ENCODE measurements at regions not wholly inside any gene's neighbourhood (a gene's known extent, or its start where the extent isn't known, plus 50 kb on each side); places are given as distances from the start of the nearest gene placed in this dataset.

GRCh38 chr10:83625831-83626360 is 513.4 kb upstream of the GHITM start:
- ChIA-PET CTCF (no interaction called here), POLR2A (no interaction called here)
- H3K9me3 Mint-ChIP-seq = peaks cover 5% of the 10 kb centered on the region
- no peak overlapping the region for H3K27ac Mint-ChIP-seq
- no peaks in the 10 kb centered on the region for H3K27me3 Mint-ChIP-seq
- DNase-seq = no peak
- no peaks in the 10 kb centered on the region for H3K36me3 Mint-ChIP-seq (ENCODE audit: low read depth)
- no peaks in the 10 kb centered on the region for H3K4me1 Mint-ChIP-seq
- no peak overlapping the region for H3K4me3 Mint-ChIP-seq

DNA sequence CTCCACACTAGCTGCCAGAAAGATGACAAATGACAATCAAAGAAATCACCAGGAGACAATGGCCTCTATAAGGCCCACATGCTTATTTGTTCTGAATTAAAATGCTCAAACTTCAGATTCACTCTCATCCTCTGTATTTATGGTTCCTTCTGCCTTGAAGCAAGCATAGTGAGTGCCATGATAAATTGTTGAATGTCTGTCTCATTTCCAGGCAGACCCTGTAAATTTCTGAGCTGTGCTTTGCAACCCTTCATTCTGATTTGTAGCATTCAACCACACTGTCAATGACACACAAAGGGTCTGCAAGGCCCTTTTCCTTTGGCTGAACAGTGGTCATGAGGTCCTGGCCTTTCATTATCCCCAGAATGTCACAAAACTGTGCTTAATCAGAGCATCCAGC is 506.6 kb upstream of the GHITM start:
- no peaks in the 10 kb centered on the region for H3K36me3 Mint-ChIP-seq (ENCODE audit: low read depth)
- no peaks in the 10 kb centered on the region for H3K27me3 Mint-ChIP-seq
- no peak overlapping the region for H3K27ac Mint-ChIP-seq
- no peak overlapping the region for H3K4me3 Mint-ChIP-seq
- no peak for DNase-seq
- CTCF ChIA-PET = no interaction called here
- POLR2A ChIA-PET = no interaction called here
- H3K9me3 Mint-ChIP-seq = peaks cover 3% of the 10 kb centered on the region
- H3K4me1 Mint-ChIP-seq = no peaks in the 10 kb centered on the region

DNA sequence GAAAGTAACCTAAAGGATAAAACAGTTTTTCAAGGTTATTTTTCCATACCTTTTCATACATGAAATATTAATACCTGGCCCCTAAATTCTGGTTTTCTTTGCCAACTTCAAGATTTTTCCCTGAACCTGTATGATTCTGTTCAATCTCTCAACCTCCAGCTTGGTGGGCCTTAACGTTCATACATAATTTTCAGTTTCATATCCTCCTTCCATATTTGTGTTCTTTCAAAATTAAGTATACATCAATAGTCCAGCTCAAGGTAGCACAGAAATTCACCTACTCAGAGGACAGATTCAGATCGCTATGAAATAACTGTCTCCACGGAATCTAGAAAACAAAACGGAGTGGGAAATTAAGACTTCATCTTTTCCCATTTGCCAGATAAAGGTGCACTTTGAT is 505.8 kb upstream of the GHITM start:
- ChIA-PET POLR2A (no interaction called here), CTCF (no interaction called here)
- DNase-seq = no peak
- no peaks in the 10 kb centered on the region for H3K36me3 Mint-ChIP-seq (ENCODE audit: low read depth)
- H3K4me3 Mint-ChIP-seq = no peak overlapping the region
- H3K9me3 Mint-ChIP-seq = peaks cover 3% of the 10 kb centered on the region
- H3K27me3 Mint-ChIP-seq = no peaks in the 10 kb centered on the region
- no peak overlapping the region for H3K27ac Mint-ChIP-seq
- H3K4me1 Mint-ChIP-seq = no peaks in the 10 kb centered on the region

GRCh38 chr10:83636826-83637225 is 502.5 kb upstream of the GHITM start:
- H3K4me3 Mint-ChIP-seq = no peak overlapping the region
- POLR2A ChIA-PET = no interaction called here
- CTCF ChIA-PET = no interaction called here

GRCh38 chr10:83647526-83647925 is 491.8 kb upstream of the GHITM start:
- H3K9me3 Mint-ChIP-seq = no peaks in the 10 kb centered on the region

More at GRCh38 chr10:83636826-83637225, 502.5 kb upstream of the GHITM start:
- Mint-ChIP-seq H3K27ac (no peak overlapping the region), H3K27me3 (no peaks in the 10 kb centered on the region), H3K9me3 (no peaks in the 10 kb centered on the region), H3K36me3 (ENCODE audit: low read depth) (no peaks in the 10 kb centered on the region), H3K4me1 (no peaks in the 10 kb centered on the region)
- no peak for DNase-seq

GRCh38 chr10:83648201-83648600 is 491.1 kb upstream of the GHITM start:
- DNase-seq = no peak
- ChIA-PET POLR2A (no interaction called here), CTCF (no interaction called here)
- Mint-ChIP-seq H3K27ac (no peak overlapping the region), H3K4me3 (no peak overlapping the region), H3K9me3 (no peaks in the 10 kb centered on the region), H3K27me3 (no peaks in the 10 kb centered on the region), H3K36me3 (ENCODE audit: low read depth) (no peaks in the 10 kb centered on the region), H3K4me1 (no peaks in the 10 kb centered on the region)

More at GRCh38 chr10:83647526-83647925, 491.8 kb upstream of the GHITM start:
- no peak for DNase-seq
- Mint-ChIP-seq H3K4me1 (no peaks in the 10 kb centered on the region), H3K4me3 (no peak overlapping the region), H3K27ac (no peak overlapping the region), H3K36me3 (ENCODE audit: low read depth) (no peaks in the 10 kb centered on the region), H3K27me3 (no peaks in the 10 kb centered on the region)
- CTCF ChIA-PET = no interaction called here
- POLR2A ChIA-PET = no interaction called here

- no peak overlapping the region for H3K27ac Mint-ChIP-seq
- no peaks in the 10 kb centered on the region for H3K4me1 Mint-ChIP-seq
- H3K36me3 Mint-ChIP-seq (ENCODE audit: low read depth) = no peaks in the 10 kb centered on the region
- no peak overlapping the region for H3K4me3 Mint-ChIP-seq
- DNase-seq = no peak
- ChIA-PET POLR2A (no interaction called here), CTCF (no interaction called here)
- no peaks in the 10 kb centered on the region for H3K27me3 Mint-ChIP-seq
- H3K9me3 Mint-ChIP-seq = no peaks in the 10 kb centered on the region
Observed at GRCh38 chr10:83649471-83649870, 489.8 kb upstream of the GHITM start.

DNA sequence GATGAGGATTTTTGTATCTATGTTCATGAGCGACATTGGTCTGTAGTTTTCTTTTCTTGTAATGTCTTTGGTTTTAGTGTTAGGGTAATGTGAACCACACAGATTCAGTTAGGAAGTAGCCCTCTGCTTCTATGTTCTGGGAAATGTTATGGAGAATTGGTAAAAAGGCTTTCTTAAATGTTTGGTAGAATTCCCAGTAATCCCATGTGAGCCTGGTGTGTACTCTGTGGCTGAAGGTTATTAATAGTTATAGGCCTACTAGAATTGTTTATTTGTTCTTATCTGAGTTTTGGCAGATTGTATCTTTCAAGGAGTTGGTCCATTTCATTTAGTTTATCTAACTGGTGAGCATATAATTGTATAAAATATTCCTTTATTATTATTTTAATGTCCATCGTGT is 484.6 kb upstream of the GHITM start:
- Mint-ChIP-seq H3K27me3 (no peaks in the 10 kb centered on the region), H3K4me3 (no peak overlapping the region), H3K36me3 (ENCODE audit: low read depth) (no peaks in the 10 kb centered on the region), H3K27ac (no peak overlapping the region), H3K9me3 (no peaks in the 10 kb centered on the region), H3K4me1 (no peaks in the 10 kb centered on the region)
- DNase-seq = no peak
- CTCF ChIA-PET = no interaction called here
- POLR2A ChIA-PET = no interaction called here

DNA sequence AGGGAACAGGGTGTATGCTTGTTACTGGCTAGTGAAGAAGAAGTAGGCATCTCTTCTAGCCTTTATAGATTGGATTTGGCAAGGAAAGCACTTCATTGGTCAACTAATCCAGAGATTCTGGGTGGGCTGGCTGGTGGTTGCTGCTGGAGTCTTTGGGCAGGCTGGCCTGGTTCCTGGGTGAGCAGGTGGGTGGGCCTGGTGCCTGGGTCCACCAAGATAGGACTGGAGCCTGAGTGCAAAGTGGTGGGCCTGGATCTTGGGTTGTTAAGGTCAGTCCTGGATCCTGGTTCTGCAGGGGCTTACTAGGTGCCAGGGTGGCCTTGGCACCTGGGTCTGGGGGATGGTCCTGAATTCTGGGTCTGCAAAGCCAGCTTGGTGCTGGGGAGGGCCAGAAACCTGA is 482.4 kb upstream of the GHITM start:
- Mint-ChIP-seq H3K4me3 (no peak overlapping the region), H3K27me3 (no peaks in the 10 kb centered on the region), H3K36me3 (ENCODE audit: low read depth) (no peaks in the 10 kb centered on the region), H3K27ac (no peak overlapping the region), H3K9me3 (no peaks in the 10 kb centered on the region), H3K4me1 (no peaks in the 10 kb centered on the region)
- CTCF ChIA-PET = no interaction called here
- POLR2A ChIA-PET = no interaction called here
- no peak for DNase-seq

DNA sequence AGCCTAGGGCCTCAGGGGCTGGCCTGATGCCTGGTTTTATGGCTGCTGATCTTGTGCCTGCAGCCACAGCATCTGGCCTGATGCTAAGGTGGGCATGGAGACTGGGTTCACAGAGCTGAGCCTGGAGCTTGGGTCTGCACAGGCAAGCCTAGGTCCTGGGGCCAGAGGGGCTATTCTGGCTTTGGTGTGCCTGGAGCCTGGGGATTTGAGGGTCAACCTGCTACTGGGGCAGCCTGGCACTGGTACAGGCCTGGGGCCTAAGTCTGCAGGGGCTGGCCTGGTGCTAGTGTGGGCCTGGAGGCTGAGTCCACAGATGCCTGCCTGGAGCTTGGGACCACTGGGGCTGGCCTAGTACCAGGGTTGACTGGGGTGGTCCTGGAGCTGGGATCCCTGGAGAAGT is 481.8 kb upstream of the GHITM start:
- no peaks in the 10 kb centered on the region for H3K36me3 Mint-ChIP-seq (ENCODE audit: low read depth)
- ChIA-PET CTCF (no interaction called here), POLR2A (no interaction called here)
- no peak overlapping the region for H3K27ac Mint-ChIP-seq
- H3K9me3 Mint-ChIP-seq = no peaks in the 10 kb centered on the region
- DNase-seq = no peak
- no peak overlapping the region for H3K4me3 Mint-ChIP-seq
- no peaks in the 10 kb centered on the region for H3K4me1 Mint-ChIP-seq
- no peaks in the 10 kb centered on the region for H3K27me3 Mint-ChIP-seq

DNA sequence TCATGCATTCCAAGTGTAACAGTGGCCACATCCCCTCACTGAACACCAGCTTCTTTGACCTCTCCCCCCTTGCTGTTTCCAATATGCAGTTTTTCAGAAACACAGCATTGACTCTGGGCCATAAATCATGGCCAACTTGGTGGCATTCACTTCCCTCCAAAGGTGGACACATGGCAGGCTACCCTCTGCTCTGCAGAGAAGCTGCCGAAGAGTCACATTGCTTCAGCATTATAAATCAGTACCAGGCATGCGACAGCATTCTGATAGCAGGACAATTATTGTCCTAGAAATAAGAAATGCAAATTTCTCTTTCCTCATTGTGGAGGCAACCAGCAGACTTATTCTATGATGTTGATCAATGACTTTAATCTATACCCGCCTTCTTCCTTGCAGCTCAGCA is 475.4 kb upstream of the GHITM start:
- POLR2A ChIA-PET = no interaction called here
- Mint-ChIP-seq H3K9me3 (no peaks in the 10 kb centered on the region), H3K4me3 (no peak overlapping the region), H3K36me3 (ENCODE audit: low read depth) (no peaks in the 10 kb centered on the region), H3K27me3 (no peaks in the 10 kb centered on the region), H3K4me1 (no peaks in the 10 kb centered on the region), H3K27ac (no peak overlapping the region)
- no peak for DNase-seq
- CTCF ChIA-PET = no interaction called here

- CTCF ChIA-PET = no interaction called here
- no peaks in the 10 kb centered on the region for H3K36me3 Mint-ChIP-seq (ENCODE audit: low read depth)
- no peak overlapping the region for H3K27ac Mint-ChIP-seq
- POLR2A ChIA-PET = no interaction called here
- no peak overlapping the region for H3K4me3 Mint-ChIP-seq
- no peak for DNase-seq
- peaks cover 3% of the 10 kb centered on the region for H3K9me3 Mint-ChIP-seq
- H3K27me3 Mint-ChIP-seq = no peaks in the 10 kb centered on the region
- H3K4me1 Mint-ChIP-seq = no peaks in the 10 kb centered on the region
Observed at GRCh38 chr10:83666762-83667161, 472.5 kb upstream of the GHITM start.

DNA sequence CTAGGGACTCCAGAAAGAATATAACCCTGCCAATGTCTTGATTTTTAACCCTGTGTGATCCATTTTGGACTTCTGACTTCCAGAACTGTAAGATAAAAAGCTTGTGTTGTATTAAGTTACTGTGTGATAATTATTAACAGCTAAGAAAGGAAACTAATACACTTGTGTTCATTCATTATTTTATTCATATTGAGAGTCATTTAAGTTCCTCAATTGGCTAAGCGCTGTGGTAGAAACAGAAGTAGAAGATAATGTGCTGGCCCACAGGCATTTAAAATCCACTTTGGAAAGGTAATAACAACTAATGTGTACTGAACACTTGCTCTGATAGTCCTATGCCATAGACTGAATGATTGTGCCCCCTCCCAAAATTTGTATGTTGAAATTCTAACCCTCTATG is 471.7 kb upstream of the GHITM start:
- peaks cover 3% of the 10 kb centered on the region for H3K9me3 Mint-ChIP-seq
- no peak overlapping the region for H3K27ac Mint-ChIP-seq
- POLR2A ChIA-PET = no interaction called here
- no peaks in the 10 kb centered on the region for H3K36me3 Mint-ChIP-seq (ENCODE audit: low read depth)
- H3K4me3 Mint-ChIP-seq = no peak overlapping the region
- DNase-seq = no peak
- H3K27me3 Mint-ChIP-seq = no peaks in the 10 kb centered on the region
- CTCF ChIA-PET = no interaction called here
- no peaks in the 10 kb centered on the region for H3K4me1 Mint-ChIP-seq

GRCh38 chr10:83673316-83673715 is 466.0 kb upstream of the GHITM start:
- CTCF ChIA-PET = no interaction called here
- Mint-ChIP-seq H3K27ac (no peak overlapping the region), H3K4me3 (no peak overlapping the region)

GRCh38 chr10:83677795-83678194 is 461.5 kb upstream of the GHITM start:
- peaks cover 36% of the 10 kb centered on the region for H3K4me1 Mint-ChIP-seq
- H3K36me3 Mint-ChIP-seq (ENCODE audit: low read depth) = no peaks in the 10 kb centered on the region
- H3K27ac Mint-ChIP-seq = no peak overlapping the region
- ChIA-PET CTCF (no interaction called here), POLR2A (no interaction called here)
- no peak overlapping the region for H3K4me3 Mint-ChIP-seq
- no peaks in the 10 kb centered on the region for H3K27me3 Mint-ChIP-seq
- no peak for DNase-seq
- no peaks in the 10 kb centered on the region for H3K9me3 Mint-ChIP-seq

More at GRCh38 chr10:83673316-83673715, 466.0 kb upstream of the GHITM start:
- Mint-ChIP-seq H3K9me3 (peaks cover 3% of the 10 kb centered on the region), H3K36me3 (ENCODE audit: low read depth) (no peaks in the 10 kb centered on the region), H3K4me1 (peaks cover 4% of the 10 kb centered on the region), H3K27me3 (no peaks in the 10 kb centered on the region)
- no peak for DNase-seq
- POLR2A ChIA-PET = no interaction called here
